Prostate gland (tissue), 2 donors: ENCODE measurements at regions not wholly inside any gene's neighbourhood (a gene's known extent, or its start where the extent isn't known, plus 50 kb on each side); places are given as distances from the start of the nearest gene placed in this dataset.

Source experiments
- CTCF ChIP-seq, 4 experiments: fragments of 200-600 bp in 2 of 4; fragments of 450-650 bp in 2 of 4; sonication (generic) in 2 of 4; IDR thresholded peaks; 1 replicate in 3 of 4; 2 replicates in 1 of 4; pipeline ENCODE4 v1.5.1; 2016 to 2019; ENCODE audit warnings: antibody characterized with exemption in 4 of 4, mild to moderate bottlenecking in 2 of 4, moderate library complexity in 2 of 4
- POLR2A ChIP-seq: fragments of 450-650 bp; IDR thresholded peaks from one replicate; pipeline ENCODE4 v1.6.1; 2016; ENCODE audit warnings: antibody characterized with exemption, mild to moderate bottlenecking
- POLR2AphosphoS5 ChIP-seq: sonication (generic); formaldehyde crosslinking; IDR thresholded peaks from one replicate; pipeline ENCODE4 v1.6.1; 2017; ENCODE audit warnings: antibody characterized with exemption

- TF ChIP-seq POLR2A (no peak), POLR2AphosphoS5 (no peak), CTCF (IDR thresholded peaks at IDR 0.05) (no peak)
Observed at GRCh38 chr5:124104821-124105220, 592.8 kb downstream of the CSNK1G3 start.
